ENCODE measurements at regions not wholly inside any gene's neighbourhood (a gene's known extent, or its start where the extent isn't known, plus 50 kb on each side); places are given as distances from the start of the nearest gene placed in this dataset.

- TF ChIP-seq CTCF (IDR thresholded peaks at IDR 0.05), result no peak
- TF ChIP-seq POLR2A (IDR thresholded peaks at IDR 0.05; ENCODE audit: low read depth), result no peak
Observed at GRCh38 chr11:90363739-90364138, 140.9 kb upstream of the CHORDC1 start.
